Fibroblast of peridontal ligament (primary cell): ENCODE measurements at regions not wholly inside any gene's neighbourhood (a gene's known extent, or its start where the extent isn't known, plus 50 kb on each side); places are given as distances from the start of the nearest gene placed in this dataset.
"Not testable (repeated sequence)": the region's sequence is repeated elsewhere in the genome, so short reads cannot be mapped to it uniquely, and the experiment has no call there.

Experiments
- DNase-seq: peaks from one replicate; pipeline ENCODE4 v3.0.0-alpha.2; 2010; ENCODE audit errors: extremely low read depth

- no peak for DNase-seq
Measured at GRCh38 chr3:83251490-83251889, 1490.0 kb upstream of the GBE1 start.

GRCh38 chr3:83250613-83251012, 1489.2 kb upstream of the GBE1 start:
- no peak for DNase-seq

GRCh38 chr3:83248454-83248853, 1487.0 kb upstream of the GBE1 start:
- no peak for DNase-seq

GRCh38 chr3:83235180-83235814, 1473.9 kb upstream of the GBE1 start:
- no peak for DNase-seq

GRCh38 chr3:83233715-83234114, 1472.3 kb upstream of the GBE1 start:
- DNase-seq = no peak

- DNase-seq = no peak
Measured at GRCh38 chr3:83230841-83231240, 1469.4 kb upstream of the GBE1 start.

GRCh38 chr3:83230376-83230775, 1468.9 kb upstream of the GBE1 start:
- no peak for DNase-seq

- no peak for DNase-seq
Measured at GRCh38 chr3:83226751-83227150, 1465.3 kb upstream of the GBE1 start.

- no peak for DNase-seq
Measured at GRCh38 chr3:83224101-83224868, 1462.8 kb upstream of the GBE1 start.

GRCh38 chr3:83218383-83219200, 1457.1 kb upstream of the GBE1 start:
- no peak for DNase-seq

- not testable (repeated sequence) for DNase-seq
Measured at GRCh38 chr3:83217595-83218118, 1456.2 kb upstream of the GBE1 start.

- no peak for DNase-seq
Measured at GRCh38 chr3:83216919-83217594, 1455.6 kb upstream of the GBE1 start.

- DNase-seq = no peak
Measured at GRCh38 chr3:83195243-83195642, 1433.8 kb upstream of the GBE1 start.

- DNase-seq = no peak
Measured at GRCh38 chr3:83193526-83193925, 1432.1 kb upstream of the GBE1 start.

- no peak for DNase-seq
Measured at GRCh38 chr3:83189634-83190033, 1428.2 kb upstream of the GBE1 start.

GRCh38 chr3:83169473-83169872, 1408.0 kb upstream of the GBE1 start:
- no peak for DNase-seq

- no peak for DNase-seq
Measured at GRCh38 chr3:83150896-83151295, 1389.5 kb upstream of the GBE1 start.

GRCh38 chr3:83140983-83141382, 1379.5 kb upstream of the GBE1 start:
- no peak for DNase-seq

- DNase-seq = no peak
Measured at GRCh38 chr3:83131236-83131635, 1369.8 kb upstream of the GBE1 start.

- DNase-seq = no peak
Measured at GRCh38 chr3:83122774-83123350, 1361.4 kb upstream of the GBE1 start.

- no peak for DNase-seq
Measured at GRCh38 chr3:83093222-83093572, 1331.8 kb upstream of the GBE1 start.
